Cerebellar cortex (tissue), 1 donor: ENCODE measurements at regions not wholly inside any gene's neighbourhood (a gene's known extent, or its start where the extent isn't known, plus 50 kb on each side); places are given as distances from the start of the nearest gene placed in this dataset.
"Not testable (repeated sequence)": the region's sequence is repeated elsewhere in the genome, so short reads cannot be mapped to it uniquely, and the experiment has no call there.

Source experiments
- DNase-seq: peaks from one replicate; pipeline ENCODE4 v3.0.0-alpha.2; 2015; ENCODE audit warnings: low spot score

- no peak for DNase-seq
These were observed 103.6 kb downstream of the OTOL1 start for GRCh38 chr3:161600173-161600572.

- DNase-seq = no peak
These were observed 105.9 kb downstream of the OTOL1 start for GRCh38 chr3:161602475-161602874.

GRCh38 chr3:161602918-161603317, 106.3 kb downstream of the OTOL1 start:
- DNase-seq = no peak

GRCh38 chr3:161607056-161607455, 110.4 kb downstream of the OTOL1 start:
- DNase-seq = no peak

- no peak for DNase-seq
These were observed 122.7 kb downstream of the OTOL1 start for GRCh38 chr3:161619351-161619750.

GRCh38 chr3:161630794-161631193, 134.2 kb downstream of the OTOL1 start:
- DNase-seq = no peak

GRCh38 chr3:161631536-161631935, 134.9 kb downstream of the OTOL1 start:
- no peak for DNase-seq

- no peak for DNase-seq
These were observed 141.0 kb downstream of the OTOL1 start for GRCh38 chr3:161637559-161637958.

GRCh38 chr3:161639095-161639494, 142.5 kb downstream of the OTOL1 start:
- not testable (repeated sequence) for DNase-seq

- no peak for DNase-seq
These were observed 143.6 kb downstream of the OTOL1 start for GRCh38 chr3:161640181-161640580.

- no peak for DNase-seq
These were observed 144.7 kb downstream of the OTOL1 start for GRCh38 chr3:161641287-161641686.

- DNase-seq = peak; percentile 21
These were observed 148.5 kb downstream of the OTOL1 start for GRCh38 chr3:161644891-161645635.

GRCh38 chr3:161647936-161648470, 151.4 kb downstream of the OTOL1 start:
- no peak for DNase-seq

GRCh38 chr3:161649900-161650484, 153.4 kb downstream of the OTOL1 start:
- DNase-seq = no peak

GRCh38 chr3:161657786-161658185, 161.2 kb downstream of the OTOL1 start:
- no peak for DNase-seq

- no peak for DNase-seq
These were observed 174.5 kb downstream of the OTOL1 start for GRCh38 chr3:161671141-161671540.

- no peak for DNase-seq
These were observed 175.9 kb downstream of the OTOL1 start for GRCh38 chr3:161672478-161672877.

- no peak for DNase-seq
These were observed 177.3 kb downstream of the OTOL1 start for GRCh38 chr3:161673866-161674265.

GRCh38 chr3:161674402-161674801, 177.8 kb downstream of the OTOL1 start:
- DNase-seq = no peak

- DNase-seq = not testable (repeated sequence)
These were observed 185.2 kb downstream of the OTOL1 start for GRCh38 chr3:161681831-161682230.

GRCh38 chr3:161682715-161683114, 186.1 kb downstream of the OTOL1 start:
- no peak for DNase-seq

- DNase-seq = no peak
These were observed 193.1 kb downstream of the OTOL1 start for GRCh38 chr3:161689584-161690298.

GRCh38 chr3:161690299-161690620, 193.7 kb downstream of the OTOL1 start:
- no peak for DNase-seq
